GM12878 (cell line): ENCODE measurements at regions not wholly inside any gene's neighbourhood (a gene's known extent, or its start where the extent isn't known, plus 50 kb on each side); places are given as distances from the start of the nearest gene placed in this dataset.

Experiments
- ATAC-seq: fragments of 200-7000 bp; cut with Tn5 transposase; 3 replicates; pipeline ENCODE4 v1.9.1; 2020; ENCODE audit warnings: mild to moderate bottlenecking, moderate library complexity
- BruUV-seq: library from RNA; stranded (reverse); fragments of 400-500 nt; replicated peaks from 2 replicates; lab custom pipeline; 2021; lab: Mats Ljungman, UMichigan
- CTCF ChIA-PET: fragments of 300-600 bp; sonication (Branson Sonifier 250); formaldehyde crosslinking; extraction: SDS; loops from one replicate; lab custom pipeline; 2021; ENCODE audit warnings: inconsistent platforms; lab: Yijun Ruan, JAX
- POLR2A ChIA-PET: fragments of 350-600 bp; formaldehyde crosslinking; extraction: SDS; loops from one replicate; lab custom pipeline; 2021; ENCODE audit warnings: inconsistent platforms; lab: Charles Lee
- RAD21 ChIA-PET: fragments of 300-600 bp; sonication (Branson Sonifier 250); formaldehyde crosslinking; loops from one replicate; lab custom pipeline; 2023; ENCODE audit warnings: antibody characterized with exemption; ENCODE audit not compliant: unreplicated experiment; lab: Charles Lee
- SMC1A ChIA-PET: fragments of 300-600 bp; sonication (Branson Sonifier 250); formaldehyde crosslinking; loops from one replicate; lab custom pipeline; 2023; ENCODE audit not compliant: unreplicated experiment, uncharacterized antibody; lab: Charles Lee
- DNase-seq: peaks from one replicate; pipeline ENCODE4 v3.0.0-alpha.2; 2011; ENCODE audit warnings: low read depth, low spot score
- FAIRE-seq: peaks from 3 replicates; lab custom pipeline; 2011; peaks lifted over from hg19 to GRCh38; lab: Jason Lieb, UNC
- H2AFZ ChIP-seq: 2 replicates; pipeline ENCODE4 v1.6.0; 2011; ENCODE audit warnings: low read depth, low read length, control low read depth; ENCODE audit not compliant: control insufficient read depth
- H3K27ac ChIP-seq: 2 replicates; pipeline ENCODE4 v1.5.1; 2011; ENCODE audit warnings: control low read depth; ENCODE audit not compliant: control insufficient read depth, insufficient read depth
- H3K27me3 ChIP-seq, 2 experiments: replicated peaks in 1 of 2; 2 replicates each; pipeline versions ENCODE4 v1.6.0 to v1.6.1; 2011; ENCODE audit warnings: low read length in 1 of 2; ENCODE audit not compliant: control insufficient read depth in 2 of 2, insufficient read depth in 2 of 2
- H3K36me3 ChIP-seq, 2 experiments: 2 replicates each; pipeline ENCODE4 v1.5.1; 2011; ENCODE audit warnings: low read length in 1 of 2; ENCODE audit not compliant: control insufficient read depth in 2 of 2, insufficient read depth in 2 of 2
- H3K4me1 ChIP-seq: 2 replicates; pipeline ENCODE4 v1.6.1; 2011; ENCODE audit warnings: mild to moderate bottlenecking, low read length, moderate library complexity, mixed read lengths; ENCODE audit not compliant: control insufficient read depth, insufficient read depth
- H3K4me2 ChIP-seq: 2 replicates; pipeline ENCODE4 v1.6.0; 2011; ENCODE audit warnings: control low read depth; ENCODE audit not compliant: control insufficient read depth, insufficient read depth
- H3K4me3 ChIP-seq: fragments of 200-600 bp; sonication (generic); 2 replicates; pipeline ENCODE4 v1.5.1; 2016
- H3K79me2 ChIP-seq: 2 replicates; pipeline ENCODE4 v1.6.0; 2011; ENCODE audit warnings: low read length; ENCODE audit not compliant: control insufficient read depth, insufficient read depth
- H3K9ac ChIP-seq: 2 replicates; pipeline ENCODE4 v1.8.0; 2011; ENCODE audit warnings: low read length, control low read depth, mixed read lengths; ENCODE audit not compliant: control insufficient read depth, insufficient read depth
- H3K9me3 ChIP-seq: replicated peaks from 3 replicates; pipeline ENCODE4 v1.5.1; 2011; ENCODE audit warnings: mild to moderate bottlenecking, low read length; ENCODE audit not compliant: control insufficient read depth, insufficient read depth
- H4K20me1 ChIP-seq: 2 replicates; pipeline ENCODE4 v1.6.0; 2011; ENCODE audit not compliant: control insufficient read depth, insufficient read depth
- BRCA1 ChIP-seq: IDR thresholded peaks from 2 replicates; pipeline ENCODE4 v1.6.1; 2011; ENCODE audit warnings: low read depth, low read length, improper control_type of control experiment
- CBX3 ChIP-seq: fragments of 200-600 bp; sonication (generic); IDR thresholded peaks from 2 replicates; pipeline ENCODE4 v1.6.1; 2016; ENCODE audit warnings: low read depth, borderline replicate concordance
- CREB1 ChIP-seq: IDR thresholded peaks from 2 replicates; pipeline ENCODE4 v1.6.1; 2012; ENCODE audit warnings: low read depth, mild to moderate bottlenecking, inconsistent platforms
- HDGF ChIP-seq: fragments of 450-650 bp; IDR thresholded peaks from 2 replicates; pipeline ENCODE4 v1.6.1; 2016; ENCODE audit warnings: antibody characterized with exemption
- RCOR1 ChIP-seq: conservative IDR thresholded peaks from 2 replicates; pipeline ENCODE4 v1.6.1; 2012; ENCODE audit warnings: low read depth, low read length, improper control_type of control experiment
- SP1 ChIP-seq: IDR thresholded peaks from one replicate; pipeline ENCODE4 v1.6.1; 2011; ENCODE audit warnings: low read depth, low read length
- SPI1 ChIP-seq: IDR thresholded peaks from 2 replicates; pipeline ENCODE4 v1.6.1; 2011; ENCODE audit warnings: low read depth, mild to moderate bottlenecking, low read length, moderate library complexity, borderline replicate concordance; ENCODE audit not compliant: insufficient read depth
- SREBF2 ChIP-seq: IDR thresholded peaks from 2 replicates; pipeline ENCODE4 v1.6.1; 2012; ENCODE audit warnings: mild to moderate bottlenecking, low read length
- SUZ12 ChIP-seq: fragments of 200-600 bp; sonication (generic); IDR thresholded peaks from one replicate; pipeline ENCODE4 v1.6.1; 2018; ENCODE audit warnings: antibody characterized with exemption, mild to moderate bottlenecking; ENCODE audit not compliant: unreplicated experiment
- ZNF217 ChIP-seq: fragments of 450-650 bp; IDR thresholded peaks from 2 replicates; pipeline ENCODE4 v1.6.1; 2017; ENCODE audit warnings: antibody characterized with exemption, mild to moderate bottlenecking
- WGBS: methylation state at CpG from one replicate; pipeline ENCODE4 v1.1.6; 2016; ENCODE audit warnings: low lambda C conversion rate; ENCODE audit not compliant: insufficient replicate concordance, insufficient coverage; ENCODE audit errors: missing lambda C conversion rate; 5-methylcytosine and 5-hydroxymethylcytosine counted together
- in situ Hi-C: fragments of 300-500 bp; cut with MboI; formaldehyde crosslinking; loops from 9 replicates; pipeline ENCODE4 v1.14.3; 2018; ENCODE audit warnings: mixed read lengths
- intact Hi-C: fragments of 100-400 bp; cut with micrococcal nuclease; formaldehyde crosslinking; loops from one replicate; pipeline ENCODE4 v1.14.2; 2022; ENCODE audit not compliant: unreplicated experiment
- TF ChIP-seq, protein P1 (sequence below): IDR thresholded peaks from 2 replicates; pipeline ENCODE4 v1.6.1; 2012; ENCODE audit warnings: low read length, inconsistent platforms
- TF ChIP-seq, protein P2 (sequence below): fragments of 450-650 bp; IDR thresholded peaks from 2 replicates; pipeline ENCODE4 v1.6.1; 2014; ENCODE audit warnings: mild to moderate bottlenecking

DNA sequence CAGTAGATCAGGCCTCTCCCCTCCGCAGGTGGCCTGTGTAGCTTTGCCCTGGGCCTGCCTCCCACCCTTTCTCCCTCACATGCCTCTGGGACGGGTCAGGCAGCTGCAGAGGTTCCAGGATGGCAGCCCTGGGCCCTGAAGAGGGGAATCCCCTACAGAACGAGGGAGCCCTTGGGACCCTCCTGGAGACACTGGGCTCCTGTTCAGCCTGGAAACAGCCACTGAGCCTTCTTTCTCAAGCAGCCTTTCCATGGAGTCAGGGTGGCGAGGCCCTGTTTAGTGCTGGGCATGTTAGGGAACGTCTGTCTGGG is 720.9 kb downstream of the BRD1 start:
- intact Hi-C loops (no loop called here), in situ Hi-C loops (no loop called here)
- TF ChIP-seq CREB1 = no peak
- TF ChIP-seq SPI1 = no peak
- TF ChIP-seq SP1 = no peak
- TF ChIP-seq, protein P1, sequence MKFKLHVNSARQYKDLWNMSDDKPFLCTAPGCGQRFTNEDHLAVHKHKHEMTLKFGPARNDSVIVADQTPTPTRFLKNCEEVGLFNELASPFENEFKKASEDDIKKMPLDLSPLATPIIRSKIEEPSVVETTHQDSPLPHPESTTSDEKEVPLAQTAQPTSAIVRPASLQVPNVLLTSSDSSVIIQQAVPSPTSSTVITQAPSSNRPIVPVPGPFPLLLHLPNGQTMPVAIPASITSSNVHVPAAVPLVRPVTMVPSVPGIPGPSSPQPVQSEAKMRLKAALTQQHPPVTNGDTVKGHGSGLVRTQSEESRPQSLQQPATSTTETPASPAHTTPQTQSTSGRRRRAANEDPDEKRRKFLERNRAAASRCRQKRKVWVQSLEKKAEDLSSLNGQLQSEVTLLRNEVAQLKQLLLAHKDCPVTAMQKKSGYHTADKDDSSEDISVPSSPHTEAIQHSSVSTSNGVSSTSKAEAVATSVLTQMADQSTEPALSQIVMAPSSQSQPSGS = no peak
- TF ChIP-seq CBX3 = no peak
- no peak for TF ChIP-seq HDGF
- TF ChIP-seq RCOR1 = no peak
- no peak for TF ChIP-seq SREBF2
- TF ChIP-seq SUZ12 = no peak
- TF ChIP-seq, protein P2, sequence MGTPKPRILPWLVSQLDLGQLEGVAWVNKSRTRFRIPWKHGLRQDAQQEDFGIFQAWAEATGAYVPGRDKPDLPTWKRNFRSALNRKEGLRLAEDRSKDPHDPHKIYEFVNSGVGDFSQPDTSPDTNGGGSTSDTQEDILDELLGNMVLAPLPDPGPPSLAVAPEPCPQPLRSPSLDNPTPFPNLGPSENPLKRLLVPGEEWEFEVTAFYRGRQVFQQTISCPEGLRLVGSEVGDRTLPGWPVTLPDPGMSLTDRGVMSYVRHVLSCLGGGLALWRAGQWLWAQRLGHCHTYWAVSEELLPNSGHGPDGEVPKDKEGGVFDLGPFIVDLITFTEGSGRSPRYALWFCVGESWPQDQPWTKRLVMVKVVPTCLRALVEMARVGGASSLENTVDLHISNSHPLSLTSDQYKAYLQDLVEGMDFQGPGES = no peak
- no peak for TF ChIP-seq BRCA1
- no peak for TF ChIP-seq ZNF217
- SMC1A ChIA-PET = no interaction called here
- RAD21 ChIA-PET = no interaction called here
- Histone ChIP-seq H2AFZ (no peak overlapping the region), H3K4me1 (no peaks in the 10 kb centered on the region), H3K79me2 (no peaks in the 10 kb centered on the region), H4K20me1 (no peaks in the 10 kb centered on the region), H3K9ac (no peak overlapping the region), H3K4me3 (no peak overlapping the region), H3K9me3 (no peaks in the 10 kb centered on the region; the same call in 2 of the 3 replicates), H3K36me3 (no peaks in the 10 kb centered on the region), H3K4me2 (no peak overlapping the region), H3K27me3 (no peaks in the 10 kb centered on the region), H3K27ac (no peak overlapping the region)
- DNase-seq (no peak), ATAC-seq (no peak), FAIRE-seq (no peak)
- 18% methylated on average over 5 of the region's 5 CpGs for WGBS
- CTCF ChIA-PET = no interaction called here
- no TSS peak for BruUV-seq
- POLR2A ChIA-PET = no interaction called here
